Esophagus mucosa (tissue), 1 donor: ENCODE measurements at regions not wholly inside any gene's neighbourhood (a gene's known extent, or its start where the extent isn't known, plus 50 kb on each side); places are given as distances from the start of the nearest gene placed in this dataset.

Experiments
- ATAC-seq: fragments of 200-7000 bp; cut with Tn5 transposase; one replicate; pipeline ENCODE4 v1.9.1; 2020
- donor health status: DM: yes; HTN: yes; CAD: no.

DNA sequence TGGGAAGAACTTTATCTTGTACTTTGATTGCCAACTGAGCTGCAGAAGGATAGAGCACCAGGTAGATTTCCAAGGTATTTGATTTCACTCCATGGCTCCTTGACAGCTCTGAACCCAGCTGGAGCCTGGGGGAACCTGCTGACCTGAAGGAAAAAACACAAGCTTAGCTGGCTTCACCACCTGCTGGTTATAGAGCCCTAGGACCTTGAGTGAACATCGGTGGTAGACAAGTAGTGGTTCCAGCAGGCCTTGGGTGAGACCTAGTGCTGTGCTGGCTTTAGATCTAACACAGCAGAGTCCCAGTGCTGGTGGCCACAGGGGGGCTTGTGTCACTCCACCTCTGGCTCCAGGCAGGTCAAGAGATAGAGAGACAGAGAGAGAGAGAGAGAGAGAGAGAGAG, 1102.6 kb downstream of the ADGRL3 start:
- no peak for ATAC-seq

DNA sequence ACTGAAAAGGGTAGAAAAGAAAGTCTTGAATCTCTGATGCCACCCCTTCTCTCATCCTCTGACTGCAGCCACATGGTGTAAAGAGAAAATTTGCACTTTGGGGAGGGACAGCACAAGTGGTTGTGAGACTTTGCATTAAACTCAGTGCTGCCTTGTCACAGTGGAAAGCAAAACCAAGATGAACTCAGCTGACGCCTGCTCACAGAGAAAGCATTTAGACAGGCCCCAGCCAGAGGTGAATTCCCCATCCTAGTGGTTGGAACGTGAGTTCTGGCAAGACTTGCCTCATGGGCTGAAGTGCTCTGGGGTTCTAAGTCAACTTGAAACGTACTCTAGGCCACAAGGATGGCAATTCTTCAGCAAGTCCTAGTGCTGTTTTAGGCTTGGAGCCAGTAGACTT, 1101.4 kb downstream of the ADGRL3 start:
- no peak for ATAC-seq

DNA sequence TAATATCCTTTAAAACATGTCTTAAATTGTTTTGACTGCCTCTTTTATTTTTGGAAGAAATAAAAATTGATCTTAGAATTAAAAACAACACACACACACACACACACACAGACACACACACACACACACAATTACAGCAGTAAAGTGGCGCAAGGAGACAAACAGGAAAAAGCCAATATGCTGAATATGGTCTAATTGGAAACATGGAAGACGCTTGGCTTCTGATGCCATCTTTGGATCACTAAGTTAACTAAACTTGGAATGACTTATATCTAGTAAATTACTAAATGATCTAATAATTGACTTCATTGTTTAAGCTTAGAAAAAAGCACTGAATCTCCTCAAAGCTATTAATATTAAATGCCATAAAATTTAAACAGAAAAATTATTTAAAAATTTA, 1093.4 kb downstream of the ADGRL3 start:
- ATAC-seq: no peak

DNA sequence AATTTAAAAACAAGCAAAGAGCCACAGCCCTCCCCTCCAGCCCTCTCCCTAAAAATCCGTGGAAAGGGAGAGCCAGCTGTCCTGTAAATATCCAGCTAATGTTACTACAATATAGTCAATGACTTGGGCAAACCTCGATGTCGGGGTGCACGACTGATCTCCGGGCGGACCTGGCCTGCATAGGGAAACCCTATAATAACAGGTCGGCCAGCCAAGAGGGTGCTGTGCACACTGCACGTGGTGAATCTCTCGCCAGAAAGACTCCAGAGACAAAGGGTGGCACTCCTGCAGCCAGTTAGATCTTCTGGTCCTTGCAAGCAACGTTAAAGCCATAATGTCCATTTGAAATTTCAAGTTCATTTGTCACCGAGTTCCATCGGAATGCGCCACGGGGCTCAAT, 1092.8 kb downstream of the ADGRL3 start:
- no peak for ATAC-seq

DNA sequence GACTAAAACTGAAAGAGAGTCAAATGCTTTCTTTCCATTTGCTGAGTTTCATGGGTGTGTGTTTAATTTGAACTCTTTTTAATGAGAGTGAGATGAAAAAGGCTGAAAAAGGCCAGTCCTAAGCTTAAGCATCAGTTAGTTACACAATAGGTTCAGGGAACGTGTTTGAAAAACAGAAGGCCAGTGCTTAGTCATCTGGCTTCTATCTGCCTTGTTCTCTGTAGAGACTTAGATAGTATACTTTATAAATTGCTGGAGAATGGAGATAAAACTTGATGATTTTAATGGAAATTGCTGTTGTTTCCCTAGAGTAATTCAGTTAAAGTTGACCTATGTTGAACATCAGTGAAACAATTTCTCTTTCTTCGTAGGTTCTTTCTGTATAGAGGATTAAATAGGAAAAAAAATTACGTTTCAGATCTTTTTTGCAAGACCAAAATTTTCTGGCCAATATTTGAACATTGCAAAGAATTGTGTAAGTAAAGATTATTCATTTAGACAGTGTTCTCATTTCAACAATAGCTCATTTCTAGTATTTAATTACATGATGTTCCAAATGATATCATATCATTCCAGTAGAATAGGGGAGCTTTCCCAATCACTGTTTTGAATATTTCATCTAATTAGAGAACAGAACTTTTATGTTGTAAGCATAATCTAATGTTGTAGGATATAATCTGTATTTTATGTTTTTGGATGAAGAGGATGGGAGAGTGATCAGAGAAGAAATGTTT, 1088.8 kb downstream of the ADGRL3 start:
- ATAC-seq: no peak

DNA sequence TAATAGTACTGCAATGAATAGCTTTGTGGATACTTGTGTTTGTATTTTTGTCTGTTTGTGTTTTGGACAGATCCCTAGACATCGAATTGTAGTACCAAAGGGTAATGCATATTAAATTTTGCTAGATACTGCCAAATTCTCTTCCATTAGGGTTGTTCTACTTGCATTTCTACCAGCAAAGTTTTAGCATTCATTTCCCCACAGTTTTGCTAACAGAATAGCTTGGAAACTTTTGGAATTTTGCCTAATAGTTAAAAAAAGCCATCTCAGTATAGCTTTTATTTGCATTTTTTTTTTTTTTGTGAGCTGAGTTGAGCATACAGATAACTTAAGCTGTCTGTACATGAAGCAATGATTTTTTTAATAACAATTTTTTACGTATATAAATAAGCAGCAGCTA, 1084.9 kb downstream of the ADGRL3 start:
- ATAC-seq: no peak

DNA sequence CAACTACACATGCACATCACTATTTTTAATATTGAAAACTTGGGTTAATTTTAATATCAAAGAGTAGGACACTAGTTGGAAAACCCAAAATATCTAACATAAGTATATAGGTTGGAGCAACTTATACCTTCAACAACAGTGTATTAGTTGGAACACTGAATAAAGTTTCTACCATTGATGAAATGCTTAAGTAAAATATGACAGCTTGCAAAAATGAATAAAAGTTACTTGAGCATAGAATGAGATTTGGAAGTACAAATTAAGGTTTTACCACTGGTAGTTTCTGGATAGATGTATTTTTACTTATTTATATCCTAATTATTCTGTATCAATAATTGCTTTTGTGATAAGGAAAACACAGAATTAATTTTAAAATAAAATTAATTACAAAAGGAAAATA, 1079.6 kb downstream of the ADGRL3 start:
- ATAC-seq: no peak

DNA sequence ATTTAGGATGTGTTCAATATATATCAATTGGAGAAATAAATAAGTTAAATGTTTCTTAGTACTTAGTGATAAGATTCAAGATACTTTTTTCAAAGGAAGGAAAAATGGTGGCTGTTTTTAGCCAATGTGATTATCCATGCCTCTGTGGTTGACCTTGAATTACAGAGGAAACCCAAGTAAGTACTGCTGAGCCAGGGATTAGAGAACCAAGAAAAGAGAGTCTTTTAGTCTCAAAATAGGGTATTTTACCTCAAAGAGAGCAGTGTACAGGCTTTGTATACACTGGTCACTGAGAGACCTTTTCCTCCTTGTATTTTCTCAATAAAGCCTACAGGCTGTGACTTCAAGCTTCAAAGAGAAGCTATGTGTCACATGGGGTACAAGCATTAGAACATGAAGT, 1075.3 kb downstream of the ADGRL3 start:
- no peak for ATAC-seq

DNA sequence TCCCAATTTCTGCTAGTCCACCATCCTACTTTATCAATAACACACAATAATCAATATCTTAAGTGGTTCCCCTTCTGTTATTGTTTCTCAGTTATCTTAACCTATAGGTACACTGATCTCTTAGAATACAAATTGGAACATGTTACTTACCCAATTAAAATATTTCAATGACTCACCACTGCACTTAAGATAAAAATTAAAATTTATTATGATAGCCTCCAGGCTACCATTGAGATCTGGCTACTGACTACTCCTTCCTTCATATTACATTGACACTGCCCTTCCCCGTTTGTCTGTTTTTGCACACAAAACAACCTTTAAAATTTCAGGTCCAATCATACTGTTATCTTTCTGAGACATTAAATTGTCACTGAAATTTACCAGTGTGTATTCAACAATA, 1074.7 kb downstream of the ADGRL3 start:
- no peak for ATAC-seq

DNA sequence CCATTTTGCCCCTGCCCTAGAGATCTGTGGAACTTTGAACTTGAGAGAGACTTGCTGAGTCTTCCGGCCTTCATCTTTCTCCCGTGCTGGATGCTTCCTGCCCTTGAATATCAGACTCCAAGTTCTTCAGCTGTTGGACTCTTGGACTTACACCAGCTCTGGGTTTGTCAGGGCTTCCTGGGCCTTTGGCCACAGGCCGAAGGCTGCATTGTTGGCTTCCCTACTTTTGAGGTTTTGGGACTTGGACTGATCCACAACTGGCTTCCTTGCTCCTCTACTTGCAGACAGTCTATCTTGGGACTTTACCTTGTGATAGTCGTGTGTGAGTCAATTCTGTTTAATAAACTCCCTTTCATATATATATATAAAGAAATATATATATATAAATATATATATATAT, 1071.0 kb downstream of the ADGRL3 start:
- ATAC-seq: no peak

DNA sequence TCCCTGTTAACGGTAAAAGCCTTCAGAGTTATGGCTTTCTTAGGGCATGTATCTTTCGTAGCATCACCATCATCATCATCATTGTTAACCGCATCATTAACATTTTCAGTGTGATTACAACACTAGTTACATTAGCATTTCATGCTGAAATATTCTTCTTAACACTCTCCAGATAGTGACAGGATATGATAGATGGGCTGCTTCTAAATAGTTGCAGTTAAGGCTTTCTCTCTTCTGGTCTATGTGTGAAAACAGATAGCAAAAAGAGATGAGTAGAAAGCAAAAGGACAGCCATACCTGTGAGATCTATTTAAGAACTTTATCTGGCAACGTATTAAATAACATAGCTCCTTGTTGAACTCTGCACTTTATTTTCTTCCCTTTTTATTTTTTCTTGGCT, 1069.8 kb downstream of the ADGRL3 start:
- no peak for ATAC-seq

DNA sequence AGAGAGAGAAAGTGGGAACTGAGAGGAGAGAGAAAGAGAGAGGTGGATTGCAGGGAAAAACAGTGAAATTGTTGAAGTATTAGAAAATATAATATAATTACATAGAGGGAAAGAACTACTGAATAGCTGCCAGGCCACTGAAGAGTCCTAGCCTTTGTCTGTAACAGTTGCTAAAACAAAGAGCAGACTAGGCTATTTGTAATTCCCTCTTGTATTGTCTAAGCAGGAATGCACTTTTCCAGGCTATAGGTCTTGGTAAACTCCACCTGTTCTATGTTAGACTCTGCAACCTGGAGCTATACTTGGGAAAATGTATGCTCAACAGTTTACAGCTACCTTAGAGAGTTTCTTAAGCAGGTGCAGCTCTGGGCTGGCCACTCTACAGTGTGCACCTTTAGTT, 1063.3 kb downstream of the ADGRL3 start:
- ATAC-seq: no peak

DNA sequence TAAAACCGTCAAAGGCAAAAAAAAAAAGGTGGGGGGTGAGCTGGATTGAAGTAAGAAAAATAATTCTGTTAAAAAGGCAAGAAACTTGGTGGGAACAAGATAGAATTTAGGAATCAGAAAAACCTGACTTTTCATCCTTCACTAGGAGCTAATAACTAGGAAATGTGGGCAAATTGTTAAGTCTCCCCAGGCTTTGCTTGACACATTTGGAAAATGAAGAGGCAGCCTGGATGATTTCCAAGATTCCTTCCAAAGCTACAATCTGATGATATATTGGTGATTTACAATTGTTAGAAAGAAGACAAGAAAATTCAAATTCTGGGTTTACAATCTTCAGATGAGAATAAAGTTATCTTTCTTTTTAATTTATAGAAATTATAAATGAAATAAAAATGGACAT, 1062.5 kb downstream of the ADGRL3 start:
- no peak for ATAC-seq

DNA sequence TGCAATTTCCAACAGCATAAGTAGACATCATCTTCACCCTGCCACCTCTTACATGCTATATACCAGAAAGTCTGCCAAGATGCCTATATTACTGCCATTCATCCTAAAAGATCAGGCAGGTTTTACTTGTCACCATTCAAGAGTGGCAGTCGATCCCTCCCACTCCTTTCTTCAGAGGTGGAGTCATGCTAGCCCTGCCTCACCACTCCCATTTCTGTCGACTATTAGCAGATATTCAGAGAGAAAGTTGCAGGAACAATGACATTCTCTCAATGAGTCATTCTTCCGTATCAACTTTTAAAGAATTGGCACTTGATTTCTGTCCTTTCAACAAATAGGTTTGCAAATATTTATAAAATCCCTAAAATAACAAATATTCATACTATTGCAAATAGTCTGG, 1060.1 kb downstream of the ADGRL3 start:
- peak; percentile 84 for ATAC-seq

DNA sequence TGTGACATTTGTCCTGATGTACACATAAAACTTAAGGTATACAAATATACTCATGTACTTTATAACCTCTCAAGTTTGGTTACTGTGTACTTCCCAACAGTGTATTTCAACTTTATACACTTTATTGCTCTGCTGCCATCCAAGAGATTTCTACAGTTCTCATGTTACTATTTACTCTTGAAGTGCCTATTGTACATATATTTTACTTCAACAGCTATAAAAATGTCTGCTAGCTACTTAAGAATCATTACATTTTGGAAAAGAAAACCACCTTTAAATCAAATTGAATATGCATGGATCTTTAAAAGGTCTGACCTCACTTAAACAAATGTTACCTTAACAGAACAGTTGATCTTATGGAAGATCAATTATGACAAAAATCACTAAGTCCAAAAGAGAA, 1056.4 kb downstream of the ADGRL3 start:
- no peak for ATAC-seq

DNA sequence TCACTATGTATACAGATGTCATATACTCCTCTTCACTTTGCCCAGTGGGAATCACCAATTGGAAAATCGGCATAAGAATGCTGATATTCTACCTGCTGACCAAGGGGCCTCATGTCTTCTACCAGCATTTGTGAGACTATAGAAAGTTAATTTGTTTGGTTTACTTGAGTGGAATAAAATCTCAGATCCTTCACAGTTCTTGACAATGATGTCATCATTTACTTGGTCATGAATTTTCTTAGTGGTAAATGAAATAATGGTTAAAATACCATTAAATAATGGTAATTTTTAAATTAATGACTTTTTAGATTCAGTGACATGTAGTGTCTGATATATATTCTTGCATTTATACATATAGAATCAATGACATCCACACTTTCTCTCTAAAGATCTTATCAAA, 1052.6 kb downstream of the ADGRL3 start:
- ATAC-seq: no peak

DNA sequence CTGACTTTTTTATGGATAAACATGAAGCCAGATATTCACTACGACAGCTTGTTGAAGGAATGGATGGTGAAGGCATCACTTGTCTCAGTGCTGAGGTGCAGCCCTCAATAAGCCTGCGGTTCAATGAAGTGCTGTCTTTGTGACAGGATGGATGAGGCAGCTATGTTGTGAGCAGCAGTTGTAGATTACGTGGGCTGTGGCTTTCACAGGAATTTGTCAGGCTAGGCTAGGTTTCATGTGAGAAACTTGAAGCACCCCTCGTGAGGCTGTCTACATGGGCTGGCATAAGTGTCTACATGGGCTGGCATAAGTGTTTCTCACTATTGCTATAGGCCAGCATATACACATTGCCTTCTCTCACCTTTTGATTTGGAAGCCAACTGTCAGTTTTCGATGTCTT, 1050.0 kb downstream of the ADGRL3 start:
- ATAC-seq: no peak

DNA sequence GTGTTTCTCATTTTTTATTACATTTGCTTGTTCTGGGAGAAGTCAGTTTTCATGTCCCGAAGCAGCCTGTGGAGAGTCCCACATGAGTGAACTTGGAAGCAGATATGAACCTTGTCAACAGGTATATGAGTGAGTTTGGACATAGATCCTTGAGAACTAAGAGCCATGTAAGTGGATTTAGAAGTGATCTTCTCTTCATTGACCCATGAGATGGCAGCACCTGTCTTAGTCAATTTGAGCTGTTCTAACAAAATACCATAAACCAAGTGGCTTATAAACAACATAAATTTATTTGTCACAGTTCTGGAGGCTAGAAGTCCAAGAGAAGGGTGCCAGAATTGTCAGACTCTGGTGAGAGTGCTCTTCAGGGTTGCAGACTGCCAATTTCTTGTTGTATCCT, 1043.8 kb downstream of the ADGRL3 start:
- no peak for ATAC-seq

DNA sequence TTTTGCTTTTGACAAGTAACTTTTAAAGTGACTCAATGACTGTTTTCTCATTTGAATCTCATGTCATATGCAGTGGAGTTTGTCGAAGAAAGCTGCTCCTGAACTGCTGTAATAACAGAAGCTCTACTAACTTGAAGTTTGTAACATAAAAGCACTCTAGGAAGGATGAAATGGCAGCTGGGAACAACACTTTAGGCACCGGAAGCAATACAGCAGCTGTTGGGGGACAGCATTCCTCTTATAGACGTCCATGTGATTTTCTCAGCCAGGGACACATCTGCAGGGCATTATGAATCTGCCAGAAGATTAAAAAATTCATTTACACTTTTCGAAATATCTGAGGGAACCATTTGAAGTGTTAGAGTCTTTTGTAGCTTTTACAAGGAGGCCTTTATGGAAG, 1035.8 kb downstream of the ADGRL3 start:
- ATAC-seq: no peak

DNA sequence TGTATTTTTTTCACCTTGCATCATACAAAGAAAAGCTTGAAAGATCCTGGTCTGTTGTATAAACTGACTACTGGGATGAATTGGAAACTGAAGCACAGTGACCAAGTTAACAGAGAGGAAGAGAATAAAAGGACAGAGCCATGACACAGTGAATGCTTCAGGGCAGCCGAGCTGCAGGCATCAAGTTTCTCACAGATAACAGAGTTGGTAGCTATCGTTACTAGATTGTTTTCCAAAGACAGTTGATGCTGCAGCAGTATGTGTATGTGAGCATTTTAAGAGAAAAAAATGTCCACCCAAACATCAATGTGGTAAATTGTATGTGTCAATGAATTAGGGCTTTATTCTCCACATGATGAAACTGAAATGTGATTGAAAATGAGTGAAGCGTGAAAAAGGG, 1032.7 kb downstream of the ADGRL3 start:
- no peak for ATAC-seq

DNA sequence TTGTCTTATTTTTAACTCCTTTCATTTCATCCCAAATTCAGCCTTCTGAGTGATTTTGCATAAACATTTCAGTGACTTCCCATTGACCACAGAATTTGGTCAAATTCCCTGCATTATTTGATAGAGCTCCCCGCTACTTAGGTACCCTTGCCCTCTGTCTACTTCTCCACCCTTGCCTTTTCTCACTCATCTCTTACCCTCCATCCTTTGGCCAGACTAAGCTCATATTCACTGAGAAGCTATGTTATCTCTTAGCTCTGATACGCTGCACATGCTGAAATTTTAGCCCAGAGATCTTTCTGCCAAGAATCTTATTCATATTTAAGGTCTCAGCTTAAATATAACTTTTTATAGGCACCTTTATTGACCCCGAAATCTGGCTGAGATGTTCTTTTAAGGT, 1031.9 kb downstream of the ADGRL3 start:
- no peak for ATAC-seq

DNA sequence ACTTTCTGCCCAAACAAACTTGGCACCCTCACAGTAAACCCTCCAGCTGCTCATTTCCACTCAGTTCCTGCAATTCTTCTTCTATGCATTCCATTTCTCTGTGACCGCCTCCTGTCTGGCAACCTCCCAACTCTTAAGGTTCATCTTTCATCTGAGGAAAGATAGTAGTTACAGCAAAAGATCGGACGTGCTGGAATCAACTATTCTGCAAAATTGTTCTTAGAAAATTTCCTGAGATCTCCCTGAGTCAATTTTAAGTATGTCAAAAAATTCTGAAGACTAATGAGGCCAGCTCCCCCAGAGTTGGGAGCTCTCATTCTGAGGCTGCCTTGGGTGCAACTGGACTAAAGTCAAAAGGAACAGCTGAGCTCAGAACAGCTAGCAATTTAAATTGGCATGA, 1026.0 kb downstream of the ADGRL3 start:
- ATAC-seq: no peak

DNA sequence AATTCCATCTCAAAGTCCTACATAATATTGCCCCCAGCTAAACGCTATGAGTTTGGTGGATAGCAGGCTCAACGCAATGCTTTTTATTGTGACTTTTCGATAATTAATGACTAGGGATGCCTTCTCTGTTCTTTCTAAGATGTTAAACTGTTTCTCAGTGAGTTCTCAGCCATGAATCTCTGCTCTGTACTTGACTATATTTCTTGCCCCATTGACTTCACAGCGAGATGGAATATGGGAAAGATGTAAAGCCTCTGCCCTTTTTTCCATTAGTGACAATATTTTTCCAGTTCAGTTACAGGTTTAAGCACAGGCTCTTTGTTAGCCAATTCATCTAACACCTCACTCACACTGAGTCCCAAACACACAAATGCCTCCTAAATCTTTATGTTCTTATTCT, 1022.0 kb downstream of the ADGRL3 start:
- no peak for ATAC-seq

DNA sequence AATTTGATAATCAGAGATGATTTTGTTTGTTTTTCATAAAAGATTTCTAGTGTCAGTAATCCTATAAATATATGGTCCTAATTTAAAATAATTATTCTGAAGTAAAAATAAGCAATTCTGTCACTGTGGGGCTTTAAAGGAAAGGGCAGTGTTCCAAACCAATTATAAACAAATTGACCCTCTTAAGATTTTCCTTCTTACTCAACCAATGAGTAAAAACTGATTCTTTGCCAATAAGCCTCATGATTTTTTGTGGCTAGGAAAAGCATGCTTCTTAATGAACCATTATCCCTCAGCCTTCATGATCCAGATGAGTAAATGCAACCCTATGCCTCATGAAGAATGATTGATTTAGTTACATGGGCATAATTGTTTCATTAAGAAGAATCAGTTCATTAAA, 1010.4 kb downstream of the ADGRL3 start:
- no peak for ATAC-seq

DNA sequence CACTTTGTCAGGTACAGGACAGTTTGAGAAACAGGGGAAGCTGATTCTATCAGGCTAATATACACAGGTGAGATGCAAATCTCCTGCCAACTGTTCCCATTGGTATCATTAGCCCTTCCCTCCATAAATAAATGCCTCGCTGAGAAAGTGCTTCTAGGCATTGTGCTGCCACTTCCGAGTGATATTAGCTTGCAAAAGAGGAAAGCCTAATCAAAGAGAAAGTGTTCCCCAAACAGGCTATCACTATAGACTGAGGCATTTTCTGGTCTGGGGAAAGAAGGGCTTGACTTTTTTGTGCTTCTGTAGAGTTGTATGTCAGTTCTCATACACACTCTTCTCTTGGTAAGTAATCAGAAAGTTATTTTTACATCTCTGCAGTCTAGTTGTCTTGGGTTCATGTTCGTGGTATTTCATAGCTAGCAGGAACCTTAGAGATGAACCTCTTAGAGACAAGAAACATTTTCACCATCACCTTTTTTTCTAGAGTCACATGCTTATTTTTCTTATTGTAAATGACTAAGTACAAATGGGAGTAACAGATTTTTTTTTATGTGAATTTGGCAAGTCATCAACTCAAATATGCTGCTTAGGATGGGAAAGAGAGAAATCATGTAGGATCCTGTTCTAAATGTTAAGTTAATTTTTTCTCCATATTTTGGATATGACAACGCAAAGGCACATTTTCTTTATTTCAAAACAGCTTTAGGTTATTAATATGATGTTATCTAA, 1009.8 kb downstream of the ADGRL3 start:
- ATAC-seq: no peak
